HG02840 (cell line): ENCODE measurements at regions not wholly inside any gene's neighbourhood (a gene's known extent, or its start where the extent isn't known, plus 50 kb on each side); places are given as distances from the start of the nearest gene placed in this dataset.

Source experiments
- ATAC-seq: cut with Tn5 transposase; IDR thresholded peaks from one replicate; pipeline ENCODE4 v1.9.1; 2021; ENCODE audit warnings: mild to moderate bottlenecking, moderate library complexity, moderate number of reproducible peaks; ENCODE audit not compliant: unreplicated experiment, low FRiP score

DNA sequence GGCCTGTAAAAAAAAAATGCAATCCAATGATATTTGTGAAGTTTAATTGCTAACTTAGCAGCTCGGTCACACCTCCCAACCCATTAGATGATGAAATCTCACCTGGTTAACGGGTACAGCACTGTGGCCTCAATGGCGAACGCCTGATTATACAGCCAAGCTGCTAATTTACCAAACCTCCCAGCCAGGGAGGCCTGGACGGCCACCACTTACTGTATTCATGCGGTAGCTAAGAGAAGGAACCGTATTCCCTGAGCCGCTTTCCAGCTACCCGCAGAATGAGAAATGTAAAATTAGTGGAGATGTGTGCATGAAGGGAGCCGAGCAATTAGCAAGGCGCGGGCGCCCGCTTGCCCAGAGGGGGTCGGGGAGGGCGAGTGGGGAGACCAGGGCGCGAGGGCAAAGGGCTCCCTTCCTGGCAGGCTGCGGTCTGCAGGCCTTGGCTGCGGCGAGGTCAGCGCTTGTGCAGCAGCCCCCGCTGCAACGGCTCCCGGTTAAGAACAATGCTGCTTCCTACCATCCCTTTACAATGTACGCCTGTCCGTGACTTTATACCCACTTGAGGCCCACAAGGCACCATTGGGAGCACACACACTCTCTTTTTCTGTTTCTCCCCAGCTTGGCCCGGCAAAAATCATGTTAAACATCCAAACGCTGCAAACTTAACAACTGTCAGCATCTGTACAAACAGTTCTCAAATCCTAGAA is 70.4 kb upstream of the TBCA start:
- no peak for ATAC-seq

- no peak for ATAC-seq
These were observed 69.1 kb upstream of the TBCA start for GRCh38 chr5:77845324-77845646.

DNA sequence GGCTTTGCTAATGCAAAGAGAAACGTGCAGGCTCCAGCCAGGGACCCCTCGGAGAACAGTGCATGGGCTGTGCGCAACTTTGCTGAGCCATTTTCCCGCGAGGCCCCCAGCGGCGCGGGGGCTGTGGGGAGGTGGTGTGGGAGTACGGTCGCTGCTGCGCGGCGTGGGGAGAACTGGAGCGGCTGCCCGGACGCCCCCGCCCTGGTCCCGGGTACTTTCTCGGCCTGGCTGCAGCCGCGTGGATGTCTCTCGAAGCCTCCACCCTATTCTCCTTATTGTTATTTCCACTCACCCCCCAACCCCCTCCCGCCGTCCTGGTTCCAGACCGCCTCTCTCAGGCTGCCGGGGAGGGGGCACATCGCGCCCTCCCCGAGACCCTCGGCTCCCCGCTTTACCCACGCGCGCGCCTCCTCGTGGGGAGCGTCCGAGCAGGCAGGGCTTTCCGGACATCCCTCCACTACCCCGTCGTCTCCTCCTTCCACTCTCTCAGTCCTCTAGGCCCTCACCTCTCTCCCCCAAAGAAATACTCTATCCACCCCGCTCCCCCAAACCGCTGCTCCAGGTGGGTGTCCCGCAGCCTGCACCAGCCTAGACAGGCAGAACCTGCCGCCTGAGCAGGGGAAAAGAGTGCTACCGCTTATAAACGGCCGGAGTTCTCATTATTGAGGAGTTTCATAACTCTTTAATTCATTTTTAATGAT is 68.6 kb upstream of the TBCA start:
- ATAC-seq = no peak

GRCh38 chr5:77844373-77844622 is 68.2 kb upstream of the TBCA start:
- ATAC-seq = no peak

DNA sequence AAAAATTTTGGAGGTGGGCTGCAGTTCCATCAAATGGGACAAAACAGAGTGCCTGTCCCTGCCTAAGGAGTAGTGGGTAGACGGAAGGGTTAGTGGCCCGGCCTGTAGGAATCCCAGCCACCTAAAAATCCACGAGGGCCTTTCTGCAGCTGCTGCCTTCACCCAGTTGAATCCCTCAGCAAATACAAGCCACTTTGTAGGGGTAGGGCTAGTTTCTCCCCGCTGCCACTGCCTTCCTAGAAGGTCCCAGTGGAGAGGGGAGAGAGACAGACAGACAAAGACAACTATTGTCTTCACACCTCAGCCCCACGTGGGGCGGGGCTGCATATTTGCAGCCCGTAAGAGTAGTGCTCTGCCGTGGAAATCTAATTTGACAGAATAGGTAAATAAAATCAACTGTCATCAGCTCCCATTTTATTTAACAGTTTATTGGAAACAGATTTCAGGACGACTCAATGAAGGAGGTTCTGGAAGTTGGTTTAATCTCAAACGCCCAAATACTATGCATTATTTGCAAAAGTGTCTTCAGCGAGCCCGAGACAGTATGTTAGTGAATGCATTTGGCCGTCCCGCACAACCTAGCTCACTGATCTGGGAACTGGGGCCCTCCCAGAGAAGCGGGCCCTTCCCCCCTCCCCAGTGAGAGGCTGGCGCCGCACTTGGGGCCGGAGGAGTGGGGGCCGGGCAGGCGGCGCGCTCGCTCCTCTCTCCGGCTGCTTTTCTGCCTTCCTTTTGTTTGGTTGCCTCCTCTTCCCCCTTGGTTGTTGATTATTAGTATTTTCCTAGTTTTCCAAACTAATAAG is 67.6 kb upstream of the TBCA start:
- no peak for ATAC-seq

DNA sequence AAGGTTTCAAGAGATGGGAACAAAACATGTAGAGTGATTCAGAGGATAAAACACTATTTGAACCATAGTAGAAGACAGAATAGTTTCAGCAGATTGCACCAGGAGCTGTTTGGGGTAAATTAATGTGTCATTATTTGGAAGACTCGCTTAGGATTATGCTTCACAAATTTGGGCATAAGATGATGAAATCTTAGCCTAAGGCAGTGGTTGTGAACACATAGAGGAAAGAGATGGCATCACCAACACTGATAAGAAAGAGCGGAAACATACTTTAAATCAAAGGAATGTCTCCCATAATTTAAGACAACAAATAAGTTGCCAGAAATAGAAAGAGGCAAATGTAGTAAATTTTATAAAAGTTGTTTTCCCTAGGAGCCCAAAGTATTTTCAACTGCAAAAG is 66.1 kb upstream of the TBCA start:
- no peak for ATAC-seq

DNA sequence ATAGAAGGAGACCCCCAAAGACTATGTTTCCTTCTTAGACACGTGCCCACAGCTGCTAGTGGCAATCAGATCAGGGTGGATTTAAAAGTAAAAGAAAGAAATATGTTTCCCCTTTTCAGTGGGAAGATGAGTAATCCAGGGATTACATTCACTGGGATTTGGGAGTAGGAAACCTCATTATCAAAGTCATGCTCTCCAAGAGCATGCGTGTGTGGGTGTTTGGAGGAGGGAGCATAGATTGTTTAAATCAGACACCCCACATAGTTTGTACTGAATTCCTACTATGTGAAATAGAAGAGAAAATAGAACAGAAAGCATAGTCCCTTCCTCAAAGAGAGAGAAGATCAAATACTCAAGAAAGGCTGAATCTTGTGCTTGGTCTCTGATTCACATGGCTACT is 65.5 kb upstream of the TBCA start:
- no peak for ATAC-seq

- ATAC-seq = no peak
These were observed 64.8 kb upstream of the TBCA start for GRCh38 chr5:77840930-77841329.

- no peak for ATAC-seq
These were observed 63.6 kb upstream of the TBCA start for GRCh38 chr5:77839691-77840090.

DNA sequence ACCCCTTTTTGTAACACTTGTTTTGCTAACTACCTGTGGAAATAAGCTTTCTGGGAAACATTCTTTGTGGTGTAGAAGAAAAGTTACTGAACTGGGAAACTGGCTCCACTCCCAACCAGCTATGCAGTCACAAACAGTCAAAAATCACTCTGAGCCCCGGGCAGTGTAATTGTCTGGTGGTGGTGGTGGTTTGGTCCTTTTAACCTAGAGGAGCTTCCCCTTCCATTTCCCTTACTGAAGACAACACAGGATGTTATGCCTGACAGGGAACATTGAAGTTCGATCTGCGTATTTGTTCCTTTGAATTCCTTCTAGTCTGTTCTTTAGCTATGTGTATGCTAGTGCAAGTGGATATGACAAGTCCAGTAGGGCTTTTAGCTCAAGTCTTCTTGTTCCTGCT is 56.8 kb upstream of the TBCA start:
- ATAC-seq = no peak

GRCh38 chr5:77832166-77832770 is 56.1 kb upstream of the TBCA start:
- no peak for ATAC-seq

DNA sequence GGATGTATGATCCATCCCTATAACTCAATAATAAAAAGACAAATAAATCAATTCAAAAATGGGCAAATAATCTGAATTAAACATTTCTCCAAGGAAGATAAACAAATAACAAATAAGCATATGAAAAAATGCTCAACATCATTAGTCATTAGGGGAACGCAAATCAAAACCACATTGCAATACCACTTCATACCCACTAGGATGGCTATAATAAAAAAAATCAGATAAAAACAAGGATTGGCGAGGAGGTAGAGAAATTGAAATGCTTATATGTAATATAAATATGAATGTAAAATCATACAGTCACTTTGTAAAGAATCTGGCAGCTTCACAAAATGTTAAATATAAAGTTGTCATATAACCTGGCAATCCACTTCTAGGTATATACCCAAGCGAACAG is 52.3 kb upstream of the TBCA start:
- no peak for ATAC-seq
